ENCODE measurements at regions not wholly inside any gene's neighbourhood (a gene's known extent, or its start where the extent isn't known, plus 50 kb on each side); places are given as distances from the start of the nearest gene placed in this dataset.
A peak's percentile ranks its signal among the peaks of the same experiment; 100 is the strongest.
"Not testable (repeated sequence)": the region's sequence is repeated elsewhere in the genome, so short reads cannot be mapped to it uniquely, and the experiment has no call there.

DNA sequence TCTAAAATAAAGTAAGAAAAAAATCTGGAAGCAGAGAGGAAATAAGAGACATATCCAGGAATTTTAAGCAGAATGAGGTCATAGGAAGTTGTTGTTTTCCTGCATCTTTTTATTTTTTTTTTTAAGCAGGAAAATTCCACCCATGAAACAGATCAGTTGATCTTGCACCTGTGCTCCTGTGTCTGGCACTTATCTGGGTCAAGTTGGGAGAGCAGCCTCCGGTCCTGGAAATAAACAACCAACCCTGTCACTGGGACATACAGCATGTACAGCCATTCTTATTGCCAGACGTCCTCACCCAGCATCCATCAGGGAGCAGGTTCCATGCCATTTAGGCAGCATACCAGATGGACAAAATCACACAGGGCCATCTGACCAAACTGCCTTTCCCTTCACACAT lies 266.0 kb upstream of the BTG1 start:
- DNase-seq, result no peak
- Mint-ChIP-seq H3K4me1 (ENCODE audit: low read depth, unreplicated experiment) (peaks cover 9% of the 10 kb centered on the region), H3K36me3 (ENCODE audit: unreplicated experiment) (no peaks in the 10 kb centered on the region), H3K27ac (ENCODE audit: unreplicated experiment) (peak overlapping the region; percentile 12), H3K4me3 (ENCODE audit: unreplicated experiment) (no peak overlapping the region), H3K27me3 (ENCODE audit: unreplicated experiment) (no peaks in the 10 kb centered on the region), H3K9me3 (ENCODE audit: unreplicated experiment) (no peaks in the 10 kb centered on the region)
- TF ChIP-seq CTCF (IDR thresholded peaks at IDR 0.05; ENCODE audit: partially characterized antibody, unreplicated experiment), result no peak

- no peaks in the 10 kb centered on the region for H3K36me3 Mint-ChIP-seq (ENCODE audit: unreplicated experiment)
- H3K27me3 Mint-ChIP-seq (ENCODE audit: unreplicated experiment), result peaks cover 2% of the 10 kb centered on the region
- peak; percentile 37 for DNase-seq
- peaks cover 9% of the 10 kb centered on the region for H3K4me1 Mint-ChIP-seq (ENCODE audit: low read depth, unreplicated experiment)
- H3K4me3 Mint-ChIP-seq (ENCODE audit: unreplicated experiment), result no peak overlapping the region
- H3K27ac Mint-ChIP-seq (ENCODE audit: unreplicated experiment), result no peak overlapping the region
- peak; percentile 30 for TF ChIP-seq CTCF (IDR thresholded peaks at IDR 0.05; ENCODE audit: partially characterized antibody, unreplicated experiment)
- no peaks in the 10 kb centered on the region for H3K9me3 Mint-ChIP-seq (ENCODE audit: unreplicated experiment)
Measured at GRCh38 chr12:92408072-92408900, 262.6 kb upstream of the BTG1 start.

DNA sequence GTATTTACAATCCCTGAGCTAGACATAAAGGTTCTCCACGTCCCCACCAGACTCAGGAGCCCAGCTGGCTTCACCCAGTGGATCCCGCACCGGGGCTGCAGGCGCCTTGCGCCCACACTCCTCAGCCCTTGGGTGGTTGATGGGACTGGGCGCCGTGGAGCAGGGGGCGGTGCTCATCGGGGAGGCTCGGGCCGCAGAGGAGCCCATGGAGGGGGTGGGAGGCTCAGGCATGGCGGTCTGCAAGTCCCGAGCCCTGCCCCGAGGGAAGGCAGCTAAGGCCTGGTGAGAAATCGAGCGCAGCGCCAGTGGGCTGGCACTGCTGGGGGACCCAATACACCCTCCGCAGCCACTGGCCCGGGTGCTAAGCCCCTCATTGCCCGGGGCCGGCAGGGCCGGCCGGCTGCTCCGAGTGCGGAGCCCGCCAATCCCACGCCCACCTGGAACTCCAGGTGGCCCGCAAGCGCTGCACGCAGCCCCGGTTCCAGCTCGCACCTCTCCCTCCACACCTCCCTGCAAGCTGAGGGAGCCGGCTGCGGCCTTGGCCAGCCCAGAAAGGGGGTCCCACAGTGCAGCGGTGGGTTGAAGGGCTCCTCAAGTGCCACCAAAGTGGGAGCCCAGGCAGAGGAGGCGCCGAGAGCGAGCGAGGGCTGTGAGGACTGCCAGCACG lies 260.9 kb upstream of the BTG1 start:
- H3K27me3 Mint-ChIP-seq (ENCODE audit: unreplicated experiment); H3K9me3 Mint-ChIP-seq (ENCODE audit: unreplicated experiment); H3K36me3 Mint-ChIP-seq (ENCODE audit: unreplicated experiment); H3K4me1 Mint-ChIP-seq (ENCODE audit: low read depth, unreplicated experiment); H3K4me3 Mint-ChIP-seq (ENCODE audit: unreplicated experiment); H3K27ac Mint-ChIP-seq (ENCODE audit: unreplicated experiment); DNase-seq: not testable (repeated sequence)

DNA sequence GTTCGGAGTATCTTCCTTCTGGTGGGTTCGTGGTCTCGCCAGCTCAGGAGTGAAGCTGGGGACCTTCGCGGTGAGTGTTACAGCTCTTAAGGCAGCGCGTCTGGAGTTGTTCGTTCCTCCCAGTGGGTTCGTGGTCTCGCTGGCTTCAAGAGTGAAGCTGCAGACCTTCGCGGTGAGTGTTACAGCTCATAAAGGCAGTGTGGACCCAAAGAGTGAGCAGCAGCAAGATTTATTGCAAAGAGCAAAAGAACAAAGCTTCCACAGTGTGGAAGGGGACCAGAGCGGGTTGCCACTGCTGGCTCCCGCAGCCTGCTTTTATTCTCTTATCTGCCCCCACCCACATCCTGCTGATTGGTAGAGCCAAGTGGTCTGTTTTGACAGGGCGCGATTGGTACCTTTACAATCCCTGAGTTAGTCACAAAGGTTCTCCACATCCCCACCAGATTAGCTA lies 260.2 kb upstream of the BTG1 start:
- H3K4me1 Mint-ChIP-seq (ENCODE audit: low read depth, unreplicated experiment); H3K27me3 Mint-ChIP-seq (ENCODE audit: unreplicated experiment); H3K9me3 Mint-ChIP-seq (ENCODE audit: unreplicated experiment); H3K4me3 Mint-ChIP-seq (ENCODE audit: unreplicated experiment); H3K27ac Mint-ChIP-seq (ENCODE audit: unreplicated experiment); H3K36me3 Mint-ChIP-seq (ENCODE audit: unreplicated experiment); DNase-seq: not testable (repeated sequence)

GRCh38 chr12:92404921-92405320 lies 259.3 kb upstream of the BTG1 start:
- H3K9me3 Mint-ChIP-seq (ENCODE audit: unreplicated experiment), result peaks cover 2% of the 10 kb centered on the region
- H3K27ac Mint-ChIP-seq (ENCODE audit: unreplicated experiment), result no peak overlapping the region
- H3K4me1 Mint-ChIP-seq (ENCODE audit: low read depth, unreplicated experiment), result no peaks in the 10 kb centered on the region
- H3K36me3 Mint-ChIP-seq (ENCODE audit: unreplicated experiment), result no peaks in the 10 kb centered on the region
- peaks cover 2% of the 10 kb centered on the region for H3K27me3 Mint-ChIP-seq (ENCODE audit: unreplicated experiment)
- no peak overlapping the region for H3K4me3 Mint-ChIP-seq (ENCODE audit: unreplicated experiment)
- TF ChIP-seq CTCF (IDR thresholded peaks at IDR 0.05; ENCODE audit: partially characterized antibody, unreplicated experiment), result no peak
- DNase-seq, result no peak
